HFF-Myc (cell line): ENCODE measurements at regions not wholly inside any gene's neighbourhood (a gene's known extent, or its start where the extent isn't known, plus 50 kb on each side); places are given as distances from the start of the nearest gene placed in this dataset.

Experiments used
- DNase-seq: peaks from one replicate; pipeline ENCODE4 v3.0.0-alpha.2; 2011; ENCODE audit warnings: low read depth; ENCODE audit errors: extremely low read depth
- H3K4me3 ChIP-seq: replicated peaks from 2 replicates; pipeline ENCODE4 v1.5.1; 2011; ENCODE audit warnings: low read depth, mild to moderate bottlenecking, control low read depth, low read length
- CTCF ChIP-seq: IDR thresholded peaks from 2 replicates; pipeline ENCODE4 v1.5.1; 2012; ENCODE audit warnings: mild to moderate bottlenecking, low read depth, low read length, control low read depth; ENCODE audit errors: missing control alignments

GRCh38 chr14:86943391-86944365 is 1049.3 kb downstream of the GALC start:
- no peak for TF ChIP-seq CTCF
- H3K4me3 ChIP-seq: no peak overlapping the region
- no peak for DNase-seq

- no peak for TF ChIP-seq CTCF
- H3K4me3 ChIP-seq: no peak overlapping the region
- DNase-seq: no peak
Measured at GRCh38 chr14:86942936-86943335, 1050.0 kb downstream of the GALC start.

- DNase-seq: no peak
- no peak overlapping the region for H3K4me3 ChIP-seq
- TF ChIP-seq CTCF: no peak
Measured at GRCh38 chr14:86940106-86940505, 1052.9 kb downstream of the GALC start.

DNA sequence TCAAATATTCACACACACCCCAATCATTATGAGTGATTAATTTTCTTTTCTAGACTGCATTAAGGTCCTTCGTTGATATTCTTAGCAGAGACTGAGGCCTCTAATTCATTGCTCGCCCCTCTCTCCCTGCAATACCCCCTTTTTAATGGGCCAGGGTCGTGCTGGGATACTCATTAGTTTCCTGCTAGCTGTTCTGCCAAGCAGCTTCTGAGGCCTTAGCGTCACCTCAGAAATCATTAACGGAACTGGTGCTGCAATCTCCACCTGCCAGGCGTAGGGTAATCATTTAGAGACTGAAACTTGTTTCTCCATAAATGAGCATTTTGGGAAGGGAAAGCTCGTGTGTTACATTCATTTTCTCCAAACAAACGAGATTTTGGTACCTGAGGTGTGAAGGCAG is 1054.7 kb downstream of the GALC start:
- no peak for TF ChIP-seq CTCF
- H3K4me3 ChIP-seq: no peak overlapping the region
- no peak for DNase-seq

GRCh38 chr14:86936556-86936955 is 1056.4 kb downstream of the GALC start:
- DNase-seq: no peak
- no peak overlapping the region for H3K4me3 ChIP-seq
- no peak for TF ChIP-seq CTCF

DNA sequence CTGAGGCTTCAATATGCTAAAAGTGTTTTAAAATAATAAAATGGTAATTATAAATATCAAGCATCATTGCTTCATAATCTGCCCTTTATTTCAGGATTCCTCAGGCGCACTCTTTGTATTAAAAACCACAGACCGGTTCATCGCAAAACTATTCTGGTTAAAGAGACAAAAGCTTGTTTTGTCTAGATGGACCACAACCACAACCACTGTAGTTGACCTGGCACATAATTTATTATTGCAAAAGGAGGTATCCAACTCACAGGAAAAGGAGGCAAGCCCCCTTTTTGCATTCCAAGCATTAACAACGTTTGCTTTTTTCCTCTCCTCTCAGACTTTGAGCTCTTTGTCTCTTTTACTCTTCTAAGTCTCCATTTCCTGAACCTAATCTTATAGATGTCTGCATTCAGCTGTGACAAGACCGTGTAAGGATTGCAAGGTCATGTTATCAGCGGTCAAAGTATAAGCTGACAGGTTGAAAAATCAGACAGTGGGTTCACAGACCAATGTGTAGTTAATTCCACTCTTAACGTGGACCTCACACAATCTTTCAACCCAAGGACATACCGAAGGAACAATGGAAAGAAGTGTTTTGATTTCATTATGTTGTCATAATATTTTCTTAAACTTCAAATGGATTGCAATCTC is 1057.6 kb downstream of the GALC start:
- no peak for TF ChIP-seq CTCF
- H3K4me3 ChIP-seq: no peak overlapping the region
- no peak for DNase-seq
